ENCODE measurements at regions not wholly inside any gene's neighbourhood (a gene's known extent, or its start where the extent isn't known, plus 50 kb on each side); places are given as distances from the start of the nearest gene placed in this dataset.

- H3K36me3 ChIP-seq (ENCODE audit: control insufficient read depth, insufficient read depth, low read length), result no peaks in the 10 kb centered on the region
- H2BK15ac ChIP-seq (ENCODE audit: low read depth, low read length), result no peak overlapping the region
- no peak overlapping the region for H3K4ac ChIP-seq (ENCODE audit: low read depth, low read length)
- H3K27me3 ChIP-seq (ENCODE audit: control insufficient read depth, insufficient read depth, low read length), result no peaks in the 10 kb centered on the region
- no peak overlapping the region for H3K23ac ChIP-seq (ENCODE audit: low read depth, low read length)
- H2AK5ac ChIP-seq (ENCODE audit: low read depth, low read length), result no peak overlapping the region
- no peak overlapping the region for H4K8ac ChIP-seq (ENCODE audit: low read depth in 2 of 2, low read length in 2 of 2)
- no CpG with 5 or more reads among the region's 11 CpGs for WGBS, 2 experiments (ENCODE audit: extremely low coverage in 2 of 2, insufficient read length in 1 of 2)
- ChIA-PET CTCF (no interaction called here), POLR2A (ENCODE audit: unreplicated experiment) (no interaction called here)
- no peaks in the 10 kb centered on the region for H3K79me1 ChIP-seq (ENCODE audit: low read depth in 1 of 2, low read length in 2 of 2)
- H4K20me1 ChIP-seq (ENCODE audit: insufficient read depth, low read length), result no peaks in the 10 kb centered on the region
- no peak for TF ChIP-seq CHD1 (IDR thresholded peaks at IDR 0.05; ENCODE audit: low read depth, low read length)
- no peak for TF ChIP-seq MAZ (IDR thresholded peaks at IDR 0.05; ENCODE audit: borderline replicate concordance, low read depth, low read length)
- TF ChIP-seq MXI1 (IDR thresholded peaks at IDR 0.05; ENCODE audit: borderline replicate concordance, low read depth, low read length), result no peak
- TF ChIP-seq CEBPB (IDR thresholded peaks at IDR 0.05; ENCODE audit: low read depth, low read length), result no peak
- TF ChIP-seq ELK1 (IDR thresholded peaks at IDR 0.05; ENCODE audit: borderline replicate concordance, low read depth, low read length), result no peak
- no peak for TF ChIP-seq RFX5 (IDR thresholded peaks at IDR 0.05; ENCODE audit: low read depth, low read length)
- no peak for TF ChIP-seq RCOR1 (IDR thresholded peaks at IDR 0.05; ENCODE audit: insufficient replicate concordance, low read length)
- TF ChIP-seq FOS (IDR thresholded peaks at IDR 0.05; ENCODE audit: low read depth, low read length), result no peak
- TF ChIP-seq NFE2L2 (IDR thresholded peaks at IDR 0.05; ENCODE audit: low read depth, low read length), result no peak
- TF ChIP-seq POLR2A (IDR thresholded peaks at IDR 0.05; ENCODE audit: low read depth, low read length), result no peak
- TF ChIP-seq SMC3 (IDR thresholded peaks at IDR 0.05; ENCODE audit: low read depth, low read length), result no peak
- no peak for TF ChIP-seq RAD21 (IDR thresholded peaks at IDR 0.05; ENCODE audit: low read length)
- no peak for TF ChIP-seq CTCF (conservative IDR thresholded peaks at IDR 0.05; ENCODE audit: low read depth, low read length)
- TF ChIP-seq USF2 (IDR thresholded peaks at IDR 0.05; ENCODE audit: low read depth, low read length), result no peak
- no peak for TF ChIP-seq BHLHE40 (IDR thresholded peaks at IDR 0.05; ENCODE audit: low read depth, low read length)
- dilution Hi-C loops (cut with HindIII; ENCODE audit: low sequenced_read_pairs, unreplicated experiment), result no loop called here
- H3K18ac ChIP-seq (ENCODE audit: low read depth, low read length), result no peak overlapping the region
- no peak overlapping the region for H3K56ac ChIP-seq (ENCODE audit: extremely low read depth, insufficient read depth, low read length)
- no peak overlapping the region for H3K14ac ChIP-seq (replicated peaks; ENCODE audit: low read depth, low read length)
- no peak overlapping the region for H2AK9ac ChIP-seq (replicated peaks; ENCODE audit: low read depth, low read length, poor library complexity)
- H2BK120ac ChIP-seq (ENCODE audit: low read depth, low read length), result no peak overlapping the region
- no peaks in the 10 kb centered on the region for H3K4me1 ChIP-seq (ENCODE audit: control insufficient read depth, insufficient read depth, low read length)
- no peak overlapping the region for H4K91ac ChIP-seq (ENCODE audit: insufficient read depth, low read depth, low read length)
- H2BK20ac ChIP-seq (ENCODE audit: low read depth, low read length), result no peak overlapping the region
- no peak overlapping the region for H3K4me2 ChIP-seq (ENCODE audit: low read depth, low read length)
- no peak overlapping the region for H3K4me3 ChIP-seq (ENCODE audit: insufficient read depth, low read depth, low read length)
- ATAC-seq (ENCODE audit: low read depth), result no peak
- no peak overlapping the region for H2AFZ ChIP-seq (replicated peaks; ENCODE audit: low read length, poor library complexity)
- no peak overlapping the region for H2BK5ac ChIP-seq (ENCODE audit: low read depth, low read length, poor library complexity, severe bottlenecking)
- no peak overlapping the region for H3K27ac ChIP-seq (ENCODE audit: insufficient read depth, low read length)
- intact Hi-C loops (cut with micrococcal nuclease), result no loop called here
- BruUV-seq (replicated peaks), result no TSS peak
- in situ Hi-C loops (cut with MboI; ENCODE audit: low sequenced_read_pairs), result loop anchor here (25.0 kb wide), 1 partner anchor 92 kb away; no protein-coding TSS in a partner anchor
- no peak overlapping the region for H3K9ac ChIP-seq (ENCODE audit: low read depth, low read length)
- no peaks in the 10 kb centered on the region for H3K9me1 ChIP-seq (ENCODE audit: insufficient read depth, low read length)
- no peak for DNase-seq
- H3K9me3 ChIP-seq (ENCODE audit: control insufficient read depth, insufficient read depth, low read length), result peaks cover 3% of the 10 kb centered on the region; the same call in 1 of the 2 replicates
- no peak overlapping the region for H4K5ac ChIP-seq (ENCODE audit: low read depth, low read length)
Observed at GRCh38 chr3:21328711-21329390, 422.2 kb downstream of the ZNF385D start.
